ENCODE measurements at regions not wholly inside any gene's neighbourhood (a gene's known extent, or its start where the extent isn't known, plus 50 kb on each side); places are given as distances from the start of the nearest gene placed in this dataset.
"Not testable (repeated sequence)": the region's sequence is repeated elsewhere in the genome, so short reads cannot be mapped to it uniquely, and the experiment has no call there.

DNA sequence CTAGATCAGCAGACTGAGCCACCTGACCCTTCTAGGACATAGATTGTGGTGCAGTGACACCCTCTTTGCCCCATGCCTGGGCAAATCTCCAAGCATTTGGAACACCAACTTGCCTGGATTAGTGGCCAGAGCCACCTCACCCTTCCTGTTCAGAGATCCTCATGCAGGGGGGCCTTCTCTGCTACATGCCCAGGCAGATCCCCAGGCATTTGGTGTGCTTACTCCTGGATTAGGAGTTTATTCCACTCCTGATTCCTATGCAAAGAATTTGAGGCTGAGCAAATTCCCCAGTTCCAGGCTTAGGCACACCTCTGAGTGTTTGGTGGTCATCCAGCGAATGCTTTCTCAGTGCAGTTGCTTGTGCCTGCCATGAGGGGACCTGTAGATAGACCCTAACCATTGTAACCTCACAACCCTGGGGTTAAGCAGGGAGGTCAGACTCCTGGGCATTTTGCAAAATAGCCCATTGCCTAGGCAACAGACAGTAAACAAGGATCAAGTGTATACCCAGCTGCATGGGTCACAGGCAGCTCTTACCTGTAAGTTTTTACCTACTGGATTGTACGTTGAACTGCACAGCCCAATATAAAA lies 483.2 kb downstream of the TGIF2LX start:
- H3K4me1 ChIP-seq (ENCODE audit: control insufficient read depth, extremely low read depth, insufficient read depth, low read length); H3K79me2 ChIP-seq (ENCODE audit: control insufficient read depth, insufficient read depth, low read length); H2AFZ ChIP-seq (ENCODE audit: control insufficient read depth, low read length); dilution Hi-C loops (cut with MboI; ENCODE audit: extremely low pct_ligation_motif_present, low sequenced_read_pairs); H3K27ac ChIP-seq (ENCODE audit: control insufficient read depth, insufficient read depth, low read length); H3K9ac ChIP-seq (ENCODE audit: control insufficient read depth, extremely low read depth, insufficient read depth, low read length); DNase-seq (ENCODE audit: low read depth, low spot score); H3K27me3 ChIP-seq (ENCODE audit: control insufficient read depth, extremely low read depth, insufficient read depth, low read length); H3K36me3 ChIP-seq (ENCODE audit: control insufficient read depth in 2 of 2, extremely low read depth in 1 of 2, insufficient read depth in 2 of 2, low read length in 2 of 2); H3K9me1 ChIP-seq (ENCODE audit: control insufficient read depth, extremely low read depth, insufficient read depth, low read length); H3K9me3 ChIP-seq (ENCODE audit: control insufficient read depth, low read depth, low read length); H3K4me2 ChIP-seq (ENCODE audit: control insufficient read depth, extremely low read depth, insufficient read depth, low read depth, low read length); H3K4me3 ChIP-seq (ENCODE audit: control insufficient read depth in 2 of 3, extremely low read depth in 1 of 3, insufficient read depth in 2 of 3, low read depth in 1 of 3, low read length in 3 of 3); H4K20me1 ChIP-seq (ENCODE audit: control insufficient read depth, extremely low read depth, insufficient read depth, low read length): not testable (repeated sequence)
- FAIRE-seq: peak; percentile 48

DNA sequence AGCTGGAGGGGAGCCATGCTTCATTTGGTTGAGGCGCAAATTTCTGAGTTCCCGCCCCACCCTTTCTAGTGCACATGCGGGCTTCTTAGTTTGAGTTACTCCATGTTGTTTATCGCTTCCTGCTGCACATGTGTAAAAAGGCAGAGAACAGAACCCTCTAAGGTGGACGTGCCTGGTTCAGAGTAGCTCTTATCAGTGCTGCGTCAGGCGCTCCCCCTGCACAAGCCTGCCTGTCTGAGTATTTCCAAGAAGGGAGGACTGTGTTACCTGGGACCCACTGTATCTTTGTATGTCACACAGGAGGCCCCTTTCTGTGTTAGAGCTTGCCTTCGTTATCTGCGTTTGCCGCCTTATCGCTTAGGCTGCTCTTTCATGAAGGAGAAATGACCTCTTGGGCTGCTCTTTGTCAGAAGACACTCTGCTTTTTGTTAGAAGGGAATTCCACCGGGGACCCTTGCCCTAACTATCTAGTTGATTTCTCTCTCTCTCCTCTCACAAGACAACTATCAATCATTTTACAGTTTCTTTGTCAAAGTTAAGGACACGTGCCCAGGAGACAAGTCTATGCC lies 532.1 kb downstream of the TGIF2LX start:
- not testable (repeated sequence) for DNase-seq (ENCODE audit: low read depth, low spot score)

GRCh38 chrX:90458071-90458899 lies 536.6 kb downstream of the TGIF2LX start:
- dilution Hi-C loops (cut with MboI; ENCODE audit: extremely low pct_ligation_motif_present, low sequenced_read_pairs); FAIRE-seq: not testable (repeated sequence)

More for the DNA sequence above, 532.1 kb downstream of the TGIF2LX start:
- H3K4me2 ChIP-seq (ENCODE audit: control insufficient read depth, extremely low read depth, insufficient read depth, low read depth, low read length); H3K27me3 ChIP-seq (ENCODE audit: control insufficient read depth, extremely low read depth, insufficient read depth, low read length); dilution Hi-C loops (cut with MboI; ENCODE audit: extremely low pct_ligation_motif_present, low sequenced_read_pairs); H3K9me3 ChIP-seq (ENCODE audit: control insufficient read depth, low read depth, low read length); H3K9me1 ChIP-seq (ENCODE audit: control insufficient read depth, extremely low read depth, insufficient read depth, low read length); H3K4me3 ChIP-seq (ENCODE audit: control insufficient read depth in 2 of 3, extremely low read depth in 1 of 3, insufficient read depth in 2 of 3, low read depth in 1 of 3, low read length in 3 of 3); H3K9ac ChIP-seq (ENCODE audit: control insufficient read depth, extremely low read depth, insufficient read depth, low read length); H3K36me3 ChIP-seq (ENCODE audit: control insufficient read depth in 2 of 2, extremely low read depth in 1 of 2, insufficient read depth in 2 of 2, low read length in 2 of 2); H3K79me2 ChIP-seq (ENCODE audit: control insufficient read depth, insufficient read depth, low read length); H4K20me1 ChIP-seq (ENCODE audit: control insufficient read depth, extremely low read depth, insufficient read depth, low read length); H2AFZ ChIP-seq (ENCODE audit: control insufficient read depth, low read length); H3K4me1 ChIP-seq (ENCODE audit: control insufficient read depth, extremely low read depth, insufficient read depth, low read length); FAIRE-seq; H3K27ac ChIP-seq (ENCODE audit: control insufficient read depth, insufficient read depth, low read length): not testable (repeated sequence)

DNA sequence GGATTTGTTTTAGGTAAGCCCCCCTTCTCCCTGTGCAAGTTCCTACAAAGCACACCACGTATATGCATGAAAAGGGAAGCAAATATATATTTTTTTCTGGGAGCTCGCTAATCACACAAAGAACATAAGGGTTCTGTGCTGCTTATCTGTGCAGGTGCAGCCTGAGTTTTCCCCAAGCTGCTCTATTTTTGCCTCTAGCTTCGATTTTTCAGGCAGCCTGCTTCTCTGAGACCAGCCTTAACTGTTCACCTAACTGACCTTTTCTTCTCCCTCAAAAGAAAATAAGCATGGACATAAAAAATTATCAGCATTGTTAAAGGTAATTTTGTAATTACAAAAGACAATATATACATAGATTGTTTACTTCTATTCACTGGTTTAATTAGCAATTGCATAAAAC lies 552.7 kb downstream of the TGIF2LX start:
- H4K20me1 ChIP-seq (ENCODE audit: control insufficient read depth, extremely low read depth, insufficient read depth, low read length); H3K4me3 ChIP-seq (ENCODE audit: control insufficient read depth in 2 of 3, extremely low read depth in 1 of 3, insufficient read depth in 2 of 3, low read depth in 1 of 3, low read length in 3 of 3); H3K36me3 ChIP-seq (ENCODE audit: control insufficient read depth in 2 of 2, extremely low read depth in 1 of 2, insufficient read depth in 2 of 2, low read length in 2 of 2); dilution Hi-C loops (cut with MboI; ENCODE audit: extremely low pct_ligation_motif_present, low sequenced_read_pairs); H3K9me3 ChIP-seq (ENCODE audit: control insufficient read depth, low read depth, low read length); H3K9ac ChIP-seq (ENCODE audit: control insufficient read depth, extremely low read depth, insufficient read depth, low read length); H2AFZ ChIP-seq (ENCODE audit: control insufficient read depth, low read length); H3K27ac ChIP-seq (ENCODE audit: control insufficient read depth, insufficient read depth, low read length); H3K79me2 ChIP-seq (ENCODE audit: control insufficient read depth, insufficient read depth, low read length); H3K4me2 ChIP-seq (ENCODE audit: control insufficient read depth, extremely low read depth, insufficient read depth, low read depth, low read length); FAIRE-seq; DNase-seq (ENCODE audit: low read depth, low spot score); H3K9me1 ChIP-seq (ENCODE audit: control insufficient read depth, extremely low read depth, insufficient read depth, low read length); H3K27me3 ChIP-seq (ENCODE audit: control insufficient read depth, extremely low read depth, insufficient read depth, low read length); H3K4me1 ChIP-seq (ENCODE audit: control insufficient read depth, extremely low read depth, insufficient read depth, low read length): not testable (repeated sequence)

More at GRCh38 chrX:90458071-90458899, 536.6 kb downstream of the TGIF2LX start:
- H3K4me2 ChIP-seq (ENCODE audit: control insufficient read depth, extremely low read depth, insufficient read depth, low read depth, low read length); H4K20me1 ChIP-seq (ENCODE audit: control insufficient read depth, extremely low read depth, insufficient read depth, low read length); H3K27ac ChIP-seq (ENCODE audit: control insufficient read depth, insufficient read depth, low read length); H3K36me3 ChIP-seq (ENCODE audit: control insufficient read depth in 2 of 2, extremely low read depth in 1 of 2, insufficient read depth in 2 of 2, low read length in 2 of 2); H3K79me2 ChIP-seq (ENCODE audit: control insufficient read depth, insufficient read depth, low read length); H3K9me1 ChIP-seq (ENCODE audit: control insufficient read depth, extremely low read depth, insufficient read depth, low read length); DNase-seq (ENCODE audit: low read depth, low spot score); H3K4me3 ChIP-seq (ENCODE audit: control insufficient read depth in 2 of 3, extremely low read depth in 1 of 3, insufficient read depth in 2 of 3, low read depth in 1 of 3, low read length in 3 of 3); H3K9ac ChIP-seq (ENCODE audit: control insufficient read depth, extremely low read depth, insufficient read depth, low read length); H3K9me3 ChIP-seq (ENCODE audit: control insufficient read depth, low read depth, low read length); H2AFZ ChIP-seq (ENCODE audit: control insufficient read depth, low read length); H3K27me3 ChIP-seq (ENCODE audit: control insufficient read depth, extremely low read depth, insufficient read depth, low read length); H3K4me1 ChIP-seq (ENCODE audit: control insufficient read depth, extremely low read depth, insufficient read depth, low read length): not testable (repeated sequence)

DNA sequence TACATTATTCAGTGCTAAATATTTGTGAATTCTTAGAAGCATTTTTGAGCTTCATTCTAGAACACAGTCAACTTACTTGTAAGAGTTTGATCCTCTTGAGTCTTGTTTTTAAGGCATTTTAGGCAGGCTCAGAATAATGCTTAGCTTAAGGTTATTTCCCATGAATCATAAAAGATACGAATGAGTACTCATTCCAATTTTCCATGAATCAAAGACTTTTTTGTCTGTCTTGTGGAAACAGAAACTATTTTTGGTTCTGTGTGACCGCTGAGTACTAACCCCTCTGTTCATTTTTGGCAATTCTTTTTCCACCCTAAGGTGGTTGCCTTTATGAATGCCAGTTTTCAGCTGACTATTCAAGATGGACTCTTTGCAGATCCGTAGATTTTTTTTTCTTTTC lies 563.7 kb downstream of the TGIF2LX start:
- H3K9ac ChIP-seq (ENCODE audit: control insufficient read depth, extremely low read depth, insufficient read depth, low read length); H3K9me1 ChIP-seq (ENCODE audit: control insufficient read depth, extremely low read depth, insufficient read depth, low read length); H3K4me1 ChIP-seq (ENCODE audit: control insufficient read depth, extremely low read depth, insufficient read depth, low read length); H2AFZ ChIP-seq (ENCODE audit: control insufficient read depth, low read length); H3K4me2 ChIP-seq (ENCODE audit: control insufficient read depth, extremely low read depth, insufficient read depth, low read depth, low read length); FAIRE-seq; H3K27me3 ChIP-seq (ENCODE audit: control insufficient read depth, extremely low read depth, insufficient read depth, low read length); H3K27ac ChIP-seq (ENCODE audit: control insufficient read depth, insufficient read depth, low read length); dilution Hi-C loops (cut with MboI; ENCODE audit: extremely low pct_ligation_motif_present, low sequenced_read_pairs); H3K79me2 ChIP-seq (ENCODE audit: control insufficient read depth, insufficient read depth, low read length); H3K4me3 ChIP-seq (ENCODE audit: control insufficient read depth in 2 of 3, extremely low read depth in 1 of 3, insufficient read depth in 2 of 3, low read depth in 1 of 3, low read length in 3 of 3); H3K9me3 ChIP-seq (ENCODE audit: control insufficient read depth, low read depth, low read length); DNase-seq (ENCODE audit: low read depth, low spot score); H4K20me1 ChIP-seq (ENCODE audit: control insufficient read depth, extremely low read depth, insufficient read depth, low read length); H3K36me3 ChIP-seq (ENCODE audit: control insufficient read depth in 2 of 2, extremely low read depth in 1 of 2, insufficient read depth in 2 of 2, low read length in 2 of 2): not testable (repeated sequence)
